ENCODE measurements at regions not wholly inside any gene's neighbourhood (a gene's known extent, or its start where the extent isn't known, plus 50 kb on each side); places are given as distances from the start of the nearest gene placed in this dataset.

GRCh38 chr6:114785235-114786127, 442.7 kb upstream of the HS3ST5 start:
- intact Hi-C loops (cut with micrococcal nuclease), result no loop called here
- H3K4me2 ChIP-seq (replicated peaks; ENCODE audit: extremely low read depth, low read length, poor library complexity, severe bottlenecking), result no peak overlapping the region
- H3K4me1 ChIP-seq (ENCODE audit: control insufficient read depth in 1 of 2, insufficient read depth in 2 of 2, low read length in 2 of 2), result no peaks in the 10 kb centered on the region

GRCh38 chr6:114783783-114784182, 441.0 kb upstream of the HS3ST5 start:
- Histone ChIP-seq H3K9ac (ENCODE audit: insufficient read depth, low read length, poor library complexity, severe bottlenecking) (no peak overlapping the region), H3K27me3 (ENCODE audit: control insufficient read depth in 2 of 2, insufficient read depth in 2 of 2, low read length in 2 of 2) (no peaks in the 10 kb centered on the region), H4K20me1 (ENCODE audit: insufficient read depth, low read length) (no peaks in the 10 kb centered on the region), H3K4me1 (ENCODE audit: control insufficient read depth in 1 of 2, insufficient read depth in 2 of 2, low read length in 2 of 2) (no peaks in the 10 kb centered on the region), H3K27ac (ENCODE audit: low read depth in 1 of 2, low read length in 2 of 2) (no peak overlapping the region), H3K4me2 (replicated peaks; ENCODE audit: extremely low read depth, low read length, poor library complexity, severe bottlenecking) (no peak overlapping the region), H3K36me3 (replicated peaks in 1 of 2; ENCODE audit: control insufficient read depth in 1 of 2, insufficient read depth in 2 of 2, low read length in 2 of 2) (no peaks in the 10 kb centered on the region), H3K4me3 (replicated peaks in 1 of 3; ENCODE audit: low read depth in 2 of 3, low read length in 3 of 3) (no peak overlapping the region), H2AFZ (ENCODE audit: insufficient read depth, low read depth, low read length, poor library complexity, severe bottlenecking) (no peak overlapping the region), H3K9me3 (replicated peaks in 1 of 2; ENCODE audit: control insufficient read depth in 1 of 2, insufficient read depth in 1 of 2, low read length in 2 of 2) (no peaks in the 10 kb centered on the region), H3K79me2 (ENCODE audit: insufficient read depth, low read length) (no peaks in the 10 kb centered on the region)
- no peaks in the 10 kb centered on the region for H3K4me1 Mint-ChIP-seq
- no peak for DNase-seq
- no peak overlapping the region for H3K4me3 Mint-ChIP-seq
- WGBS (ENCODE audit: insufficient coverage), result no CpG with 5 or more reads among the region's 3 CpGs
- no peaks in the 10 kb centered on the region for H3K27me3 Mint-ChIP-seq (ENCODE audit: low read depth in 3 of 3)
- H3K36me3 Mint-ChIP-seq, result no peaks in the 10 kb centered on the region
- no peak for TF ChIP-seq CTCF (IDR thresholded peaks at IDR 0.05)
- H3K9me3 Mint-ChIP-seq, result peaks cover 0 to 2% (median 0%) of the 10 kb centered on the region in 7 donors
- no peak overlapping the region for H3K27ac Mint-ChIP-seq
- intact Hi-C loops (cut with micrococcal nuclease), result no loop called here

More at GRCh38 chr6:114785235-114786127, 442.7 kb upstream of the HS3ST5 start:
- no peak overlapping the region for H3K27ac ChIP-seq (ENCODE audit: low read depth in 1 of 2, low read length in 2 of 2)
- H3K4me3 ChIP-seq (replicated peaks in 1 of 3; ENCODE audit: low read depth in 2 of 3, low read length in 3 of 3), result no peak overlapping the region
- Mint-ChIP-seq H3K9me3 (peaks cover 0 to 3% (median 2%) of the 10 kb centered on the region in 7 donors), H3K4me1 (no peaks in the 10 kb centered on the region), H3K27me3 (ENCODE audit: low read depth in 3 of 3) (no peaks in the 10 kb centered on the region), H3K27ac (no peak overlapping the region), H3K36me3 (no peaks in the 10 kb centered on the region), H3K4me3 (no peak overlapping the region)
- H3K9me3 ChIP-seq (replicated peaks in 1 of 2; ENCODE audit: control insufficient read depth in 1 of 2, insufficient read depth in 1 of 2, low read length in 2 of 2), result no peaks in the 10 kb centered on the region
- no peaks in the 10 kb centered on the region for H3K27me3 ChIP-seq (ENCODE audit: control insufficient read depth in 2 of 2, insufficient read depth in 2 of 2, low read length in 2 of 2)
- no peak for DNase-seq
- H3K9ac ChIP-seq (ENCODE audit: insufficient read depth, low read length, poor library complexity, severe bottlenecking), result no peak overlapping the region
- WGBS (ENCODE audit: insufficient coverage), result no CpG with 5 or more reads among the region's 1 CpG
- H4K20me1 ChIP-seq (ENCODE audit: insufficient read depth, low read length), result no peaks in the 10 kb centered on the region
- no peaks in the 10 kb centered on the region for H3K79me2 ChIP-seq (ENCODE audit: insufficient read depth, low read length)
- no peak for TF ChIP-seq CTCF (IDR thresholded peaks at IDR 0.05)
- H2AFZ ChIP-seq (ENCODE audit: insufficient read depth, low read depth, low read length, poor library complexity, severe bottlenecking), result no peak overlapping the region
- no peaks in the 10 kb centered on the region for H3K36me3 ChIP-seq (replicated peaks in 1 of 2; ENCODE audit: control insufficient read depth in 1 of 2, insufficient read depth in 2 of 2, low read length in 2 of 2)
